Trophoblast cell (in vitro differentiated cells and primary cell): ENCODE measurements at regions not wholly inside any gene's neighbourhood (a gene's known extent, or its start where the extent isn't known, plus 50 kb on each side); places are given as distances from the start of the nearest gene placed in this dataset.
A peak's percentile ranks its signal among the peaks of the same experiment; 100 is the strongest.

ENCODE experiments used
- DNase-seq, 2 donors: peaks; one replicate each; pipeline ENCODE4 v3.0.0-alpha.2; 2016
- H2AFZ ChIP-seq: 2 replicates; pipeline ENCODE4 v1.6.1; 2013; ENCODE audit warnings: low read length, moderate library complexity, mild to moderate bottlenecking; ENCODE audit not compliant: insufficient read depth, poor library complexity
- H2AK5ac ChIP-seq: 2 replicates; pipeline ENCODE4 v1.6.1; 2013; ENCODE audit warnings: mild to moderate bottlenecking, low read length
- H2BK120ac ChIP-seq: 2 replicates; pipeline ENCODE4 v1.6.1; 2013; ENCODE audit warnings: low read length, mild to moderate bottlenecking, moderate library complexity; ENCODE audit not compliant: insufficient read depth, poor library complexity
- H2BK12ac ChIP-seq: 2 replicates; pipeline ENCODE4 v1.6.1; 2013; ENCODE audit warnings: mild to moderate bottlenecking, low read length, moderate library complexity
- H2BK5ac ChIP-seq: 2 replicates; pipeline ENCODE4 v1.6.1; 2013; ENCODE audit warnings: low read length, low read depth, moderate library complexity, mild to moderate bottlenecking; ENCODE audit not compliant: poor library complexity
- H3K14ac ChIP-seq: 2 replicates; pipeline ENCODE4 v1.6.1; 2013; ENCODE audit warnings: mild to moderate bottlenecking, low read length
- H3K18ac ChIP-seq: 2 replicates; pipeline ENCODE4 v1.6.1; 2013; ENCODE audit warnings: mild to moderate bottlenecking, low read length
- H3K23ac ChIP-seq: 2 replicates; pipeline ENCODE4 v1.6.1; 2013; ENCODE audit warnings: low read length
- H3K27ac ChIP-seq: 2 replicates; pipeline ENCODE4 v1.5.1; 2013; ENCODE audit warnings: low read depth, mild to moderate bottlenecking, inconsistent platforms, low read length, moderate library complexity
- H3K27me3 ChIP-seq: 2 replicates; pipeline ENCODE4 v1.6.1; 2013; ENCODE audit warnings: inconsistent platforms, mild to moderate bottlenecking, low read length, moderate library complexity; ENCODE audit not compliant: insufficient read depth
- H3K36me3 ChIP-seq, 2 experiments: 1 replicate in 1 of 2; 2 replicates in 1 of 2; pipeline ENCODE4 v1.6.1; 2013; ENCODE audit warnings: low read length in 2 of 2, mild to moderate bottlenecking in 2 of 2, moderate library complexity in 1 of 2; ENCODE audit not compliant: insufficient read depth in 2 of 2, control insufficient read depth in 1 of 2
- H3K4ac ChIP-seq: 2 replicates; pipeline ENCODE4 v1.6.1; 2013; ENCODE audit warnings: low read depth, mild to moderate bottlenecking, low read length, moderate library complexity
- H3K4me1 ChIP-seq, 2 experiments: 1 replicate in 1 of 2; 2 replicates in 1 of 2; pipeline ENCODE4 v1.6.1; 2013; ENCODE audit warnings: low read length in 2 of 2, mild to moderate bottlenecking in 2 of 2, moderate library complexity in 1 of 2; ENCODE audit not compliant: insufficient read depth in 2 of 2, control insufficient read depth in 1 of 2
- H3K4me2 ChIP-seq: 2 replicates; pipeline ENCODE4 v1.6.1; 2013; ENCODE audit warnings: inconsistent platforms, mild to moderate bottlenecking, low read length, moderate library complexity
- H3K4me3 ChIP-seq: 2 replicates; pipeline ENCODE4 v1.5.1; 2013; ENCODE audit warnings: mild to moderate bottlenecking, low read depth, low read length, inconsistent platforms
- H3K79me1 ChIP-seq: one replicate; pipeline ENCODE4 v1.6.1; 2013; ENCODE audit warnings: low read length
- H3K79me2 ChIP-seq: 2 replicates; pipeline ENCODE4 v1.6.1; 2013; ENCODE audit warnings: low read length, mild to moderate bottlenecking; ENCODE audit not compliant: control insufficient read depth, insufficient read depth, poor library complexity
- H3K9ac ChIP-seq: 2 replicates; pipeline ENCODE4 v1.6.1; 2013; ENCODE audit warnings: mild to moderate bottlenecking, low read length
- H3K9me3 ChIP-seq: 2 replicates; pipeline ENCODE4 v1.6.1; 2013; ENCODE audit warnings: low read depth, mild to moderate bottlenecking, control low read depth, inconsistent platforms, low read length; ENCODE audit not compliant: insufficient read depth
- H4K12ac ChIP-seq: 2 replicates; pipeline ENCODE4 v1.6.1; 2013; ENCODE audit warnings: low read depth, mild to moderate bottlenecking, low read length, moderate library complexity
- H4K8ac ChIP-seq: 2 replicates; pipeline ENCODE4 v1.6.1; 2013; ENCODE audit warnings: low read depth, mild to moderate bottlenecking, low read length, moderate library complexity
- H4K91ac ChIP-seq: one replicate; pipeline ENCODE4 v1.6.1; 2013; ENCODE audit warnings: low read depth, mild to moderate bottlenecking, low read length, moderate library complexity
- WGBS: extraction: QIAGEN DNeasy Blood & Tissue Kit; methylation state at CpG from one replicate; pipeline ENCODE4 v1.1.7; 2013; ENCODE audit warnings: missing lambda C conversion rate; ENCODE audit not compliant: insufficient read length, insufficient coverage; ENCODE audit errors: extremely low coverage; 5-methylcytosine and 5-hydroxymethylcytosine counted together

- H3K23ac ChIP-seq = no peak overlapping the region
- H3K4me3 ChIP-seq = no peak overlapping the region
- no peak overlapping the region for H4K8ac ChIP-seq
- H3K36me3 ChIP-seq = no peaks in the 10 kb centered on the region
- H3K27me3 ChIP-seq = no peaks in the 10 kb centered on the region
- no peak overlapping the region for H2AFZ ChIP-seq
- DNase-seq = no peak
- no peak overlapping the region for H3K18ac ChIP-seq
- no peak overlapping the region for H3K27ac ChIP-seq
- H3K79me1 ChIP-seq = no peaks in the 10 kb centered on the region
- H3K9ac ChIP-seq = no peak overlapping the region
- H3K4ac ChIP-seq = no peak overlapping the region
- H2BK12ac ChIP-seq = no peak overlapping the region
- H2AK5ac ChIP-seq = no peak overlapping the region
- no peak overlapping the region for H3K14ac ChIP-seq
- WGBS = no CpG with 5 or more reads among the region's 3 CpGs
- H4K12ac ChIP-seq = no peak overlapping the region
- no peak overlapping the region for H4K91ac ChIP-seq
- H2BK120ac ChIP-seq = no peak overlapping the region
- H3K4me2 ChIP-seq = no peak overlapping the region
- H2BK5ac ChIP-seq = no peak overlapping the region
- no peaks in the 10 kb centered on the region for H3K4me1 ChIP-seq
- H3K79me2 ChIP-seq = no peaks in the 10 kb centered on the region
- peaks cover 17% of the 10 kb centered on the region for H3K9me3 ChIP-seq
These were observed 106.8 kb upstream of the FOXK1 start for GRCh38 chr7:4575254-4575653.

- no peak overlapping the region for H3K27ac ChIP-seq
- no peaks in the 10 kb centered on the region for H3K4me1 ChIP-seq
- peak overlapping the region; percentile 89 for H3K23ac ChIP-seq
- H3K4me2 ChIP-seq = no peak overlapping the region
- H2AFZ ChIP-seq = no peak overlapping the region
- no peaks in the 10 kb centered on the region for H3K79me2 ChIP-seq
- H4K8ac ChIP-seq = no peak overlapping the region
- no peak overlapping the region for H2AK5ac ChIP-seq
- H3K9me3 ChIP-seq = peaks cover 16% of the 10 kb centered on the region
- H4K91ac ChIP-seq = no peak overlapping the region
- H2BK120ac ChIP-seq = no peak overlapping the region
- no peaks in the 10 kb centered on the region for H3K27me3 ChIP-seq
- H2BK5ac ChIP-seq = no peak overlapping the region
- no peak overlapping the region for H3K4ac ChIP-seq
- WGBS = 100% methylated on average over 3 of the region's 20 CpGs
- DNase-seq = no peak
- H3K4me3 ChIP-seq = no peak overlapping the region
- no peaks in the 10 kb centered on the region for H3K79me1 ChIP-seq
- H3K18ac ChIP-seq = no peak overlapping the region
- no peaks in the 10 kb centered on the region for H3K36me3 ChIP-seq
- H3K9ac ChIP-seq = peak overlapping the region; percentile 21
- H2BK12ac ChIP-seq = no peak overlapping the region
- H4K12ac ChIP-seq = no peak overlapping the region
- no peak overlapping the region for H3K14ac ChIP-seq
These were observed 78.9 kb upstream of the FOXK1 start for GRCh38 chr7:4602905-4603842.

GRCh38 chr7:4603843-4604231 is 78.3 kb upstream of the FOXK1 start:
- no peak for DNase-seq
- Histone ChIP-seq H3K9ac (no peak overlapping the region), H4K12ac (no peak overlapping the region), H3K14ac (no peak overlapping the region), H3K18ac (no peak overlapping the region), H3K79me1 (no peaks in the 10 kb centered on the region), H2AFZ (no peak overlapping the region), H2BK12ac (no peak overlapping the region), H3K27ac (no peak overlapping the region), H2AK5ac (no peak overlapping the region), H2BK120ac (no peak overlapping the region), H4K8ac (no peak overlapping the region), H2BK5ac (no peak overlapping the region), H3K23ac (no peak overlapping the region), H4K91ac (no peak overlapping the region), H3K9me3 (peaks cover 16% of the 10 kb centered on the region), H3K4ac (no peak overlapping the region), H3K4me2 (no peak overlapping the region), H3K27me3 (no peaks in the 10 kb centered on the region), H3K4me3 (no peak overlapping the region), H3K4me1 (no peaks in the 10 kb centered on the region), H3K79me2 (no peaks in the 10 kb centered on the region), H3K36me3 (no peaks in the 10 kb centered on the region)
- 100% methylated on average over 2 of the region's 8 CpGs for WGBS

GRCh38 chr7:4604456-4604940 is 77.6 kb upstream of the FOXK1 start:
- no peak overlapping the region for H2AFZ ChIP-seq
- peaks cover 16% of the 10 kb centered on the region for H3K9me3 ChIP-seq
- no peak overlapping the region for H2BK5ac ChIP-seq
- no peak overlapping the region for H2AK5ac ChIP-seq
- H3K79me1 ChIP-seq = no peaks in the 10 kb centered on the region
- H4K91ac ChIP-seq = no peak overlapping the region
- no CpG with 5 or more reads among the region's 16 CpGs for WGBS
- no peak overlapping the region for H4K8ac ChIP-seq
- H3K27me3 ChIP-seq = no peaks in the 10 kb centered on the region
- no peak overlapping the region for H3K4me3 ChIP-seq
- H3K4ac ChIP-seq = no peak overlapping the region
- H3K36me3 ChIP-seq = no peaks in the 10 kb centered on the region
- H3K23ac ChIP-seq = no peak overlapping the region
- H3K9ac ChIP-seq = no peak overlapping the region
- no peak overlapping the region for H3K27ac ChIP-seq
- no peak overlapping the region for H3K4me2 ChIP-seq
- H3K79me2 ChIP-seq = no peaks in the 10 kb centered on the region
- no peak overlapping the region for H4K12ac ChIP-seq
- no peak overlapping the region for H2BK120ac ChIP-seq
- H3K4me1 ChIP-seq = no peaks in the 10 kb centered on the region
- H3K14ac ChIP-seq = no peak overlapping the region
- no peak overlapping the region for H3K18ac ChIP-seq
- no peak for DNase-seq
- no peak overlapping the region for H2BK12ac ChIP-seq
